Fibroblast of peridontal ligament (primary cell): ENCODE measurements at regions not wholly inside any gene's neighbourhood (a gene's known extent, or its start where the extent isn't known, plus 50 kb on each side); places are given as distances from the start of the nearest gene placed in this dataset.
A peak's percentile ranks its signal among the peaks of the same experiment; 100 is the strongest.

ENCODE experiments used
- DNase-seq: peaks from one replicate; pipeline ENCODE4 v3.0.0-alpha.2; 2010; ENCODE audit errors: extremely low read depth

DNA sequence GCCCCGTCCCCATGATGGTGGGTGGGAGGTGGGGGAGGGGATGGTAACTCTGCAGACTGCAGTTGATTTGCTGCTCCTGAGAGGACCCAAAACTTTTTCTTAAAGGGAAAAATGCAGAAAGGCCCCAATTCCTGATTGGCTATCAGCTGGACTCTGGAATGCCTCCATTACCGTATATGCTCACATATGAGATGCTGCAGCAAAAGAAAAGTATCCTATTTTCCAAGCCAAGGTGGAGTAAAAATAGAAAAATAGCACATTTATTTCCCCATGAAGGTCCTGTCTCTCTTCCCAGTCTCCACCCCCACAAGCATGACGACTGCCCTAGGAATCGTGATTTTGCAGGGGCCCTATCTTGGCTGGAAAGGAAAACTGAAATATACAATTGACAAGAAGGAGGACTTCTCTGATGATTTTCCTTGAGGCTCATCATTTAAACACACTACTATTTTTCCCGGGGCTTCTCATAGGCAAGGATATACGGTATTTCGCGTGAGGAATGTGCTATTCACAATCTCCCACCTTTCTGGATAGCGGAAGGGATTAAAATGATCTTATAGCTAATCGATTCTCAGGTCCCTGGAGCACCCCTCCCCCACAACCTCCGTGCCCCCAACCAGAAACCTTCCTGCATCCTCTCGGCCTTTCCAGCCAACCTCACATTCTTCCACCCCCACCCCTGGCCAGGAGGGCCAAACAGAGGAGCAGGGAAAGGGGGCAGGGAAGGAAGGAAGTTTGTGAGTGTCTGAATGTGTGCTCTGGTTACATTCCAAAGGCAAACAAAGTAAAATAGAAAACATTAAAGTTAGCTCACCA, 138.9 kb upstream of the CCND2 start:
- DNase-seq: no peak

DNA sequence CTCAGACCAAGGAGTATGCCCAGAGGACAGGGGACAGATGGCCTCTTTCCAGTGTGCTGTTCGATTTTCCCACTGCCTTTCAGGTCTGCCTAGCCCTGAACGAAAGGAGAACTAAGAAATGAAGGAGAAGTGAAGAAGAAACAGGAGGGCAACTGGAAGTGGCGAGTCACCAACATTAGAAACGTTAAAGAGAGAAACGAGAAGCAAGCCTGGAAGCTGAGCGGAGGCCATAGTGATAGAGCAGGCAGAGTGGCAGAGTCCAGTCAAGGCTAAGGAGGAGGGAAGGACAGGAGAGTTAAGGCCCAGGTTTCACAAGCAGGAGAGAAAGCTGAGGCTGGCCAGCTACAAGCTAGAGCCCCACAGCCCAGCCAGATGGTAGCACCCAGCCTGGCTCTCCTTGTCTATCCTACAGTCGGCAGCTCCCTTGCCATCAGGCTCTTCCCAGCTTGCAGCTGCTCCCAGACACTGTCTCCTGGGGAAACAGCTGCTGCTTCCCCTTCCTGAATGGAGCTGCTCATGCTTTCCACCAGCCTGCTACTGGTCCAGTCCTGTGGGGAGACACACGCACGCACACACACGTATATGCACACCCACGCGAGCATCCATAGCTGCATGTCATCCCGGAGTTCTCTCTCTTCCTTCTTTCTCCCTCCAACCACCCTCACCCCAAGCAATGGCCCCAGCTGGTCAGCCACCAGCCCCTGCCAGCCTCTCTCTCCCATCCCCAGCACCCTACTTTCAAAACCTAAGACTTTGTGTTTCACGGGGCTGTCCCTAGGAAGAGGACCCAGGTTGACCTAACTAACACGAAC, 139.7 kb upstream of the CCND2 start:
- no peak for DNase-seq

DNA sequence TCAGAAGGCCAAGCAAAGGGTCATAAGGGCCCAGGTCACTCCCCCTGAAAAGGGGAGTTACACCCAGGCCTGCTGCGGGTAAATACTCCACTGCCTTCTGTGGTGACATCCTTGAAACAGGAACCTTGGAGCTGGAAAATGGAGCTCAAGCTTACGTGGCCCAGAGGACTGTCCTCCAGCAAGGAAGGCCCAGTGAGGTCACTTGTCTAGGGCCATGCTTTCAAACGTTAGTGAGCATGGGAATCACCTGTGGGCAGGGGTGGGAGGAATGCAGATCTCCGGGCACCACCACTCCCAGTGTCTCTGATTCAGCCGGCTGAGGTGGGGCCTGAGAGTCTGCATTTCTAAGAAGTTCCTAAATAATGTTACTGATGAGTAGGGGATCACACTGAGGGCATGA, 140.5 kb upstream of the CCND2 start:
- DNase-seq: no peak

DNA sequence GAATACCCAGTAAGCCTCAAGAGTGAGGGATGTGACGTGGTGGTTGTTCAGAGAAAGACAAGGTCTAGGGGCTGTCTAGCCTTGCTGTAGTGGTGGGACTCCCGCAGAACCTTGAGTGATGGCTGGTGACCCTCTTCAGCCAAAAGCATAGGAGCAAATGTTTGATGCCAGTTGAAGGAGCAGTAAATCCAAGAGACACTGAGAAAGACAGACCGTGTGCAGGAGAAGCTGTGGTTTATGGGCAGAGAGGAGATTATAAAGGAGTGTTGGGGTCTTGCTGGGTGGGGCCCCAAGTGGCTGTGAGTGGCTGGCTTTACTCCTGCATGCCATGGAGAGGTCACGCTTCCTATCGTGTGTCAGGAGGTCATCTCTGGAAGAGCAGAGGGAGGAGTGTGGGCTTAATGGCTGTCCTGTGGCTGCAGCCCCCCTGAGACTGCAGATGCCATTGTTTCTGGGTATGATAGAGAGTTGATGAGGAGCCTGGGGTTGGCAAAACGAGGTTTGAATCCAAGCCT, 152.0 kb upstream of the CCND2 start:
- no peak for DNase-seq

DNA sequence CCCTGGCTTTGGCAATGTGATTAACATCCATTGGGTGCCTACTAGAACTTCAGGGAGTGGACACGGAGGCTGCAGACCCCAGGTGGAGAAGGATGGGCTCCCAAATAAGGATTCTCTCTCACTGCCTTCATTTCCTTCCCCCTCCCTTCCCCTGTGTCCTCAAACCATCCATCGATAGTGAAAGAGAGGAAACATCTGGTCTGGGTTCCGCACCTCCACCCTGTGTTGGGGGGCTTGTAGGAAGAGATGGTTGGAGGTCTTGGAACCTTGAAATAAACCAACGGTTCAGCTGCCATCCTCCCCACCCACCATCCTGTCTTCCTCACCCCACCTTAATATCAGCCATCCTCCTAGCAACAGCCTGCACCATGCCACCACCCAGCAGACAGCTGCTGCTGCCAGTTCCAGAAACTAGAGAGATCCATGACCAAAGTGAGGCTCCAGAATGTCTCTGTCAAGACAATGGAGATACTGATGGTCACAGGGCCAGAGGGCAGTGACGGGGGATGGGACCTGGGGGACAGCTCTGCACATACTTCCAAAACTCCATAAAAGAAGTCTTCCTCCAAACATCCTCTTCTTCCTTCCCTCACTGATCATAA, 153.1 kb upstream of the CCND2 start:
- no peak for DNase-seq

DNA sequence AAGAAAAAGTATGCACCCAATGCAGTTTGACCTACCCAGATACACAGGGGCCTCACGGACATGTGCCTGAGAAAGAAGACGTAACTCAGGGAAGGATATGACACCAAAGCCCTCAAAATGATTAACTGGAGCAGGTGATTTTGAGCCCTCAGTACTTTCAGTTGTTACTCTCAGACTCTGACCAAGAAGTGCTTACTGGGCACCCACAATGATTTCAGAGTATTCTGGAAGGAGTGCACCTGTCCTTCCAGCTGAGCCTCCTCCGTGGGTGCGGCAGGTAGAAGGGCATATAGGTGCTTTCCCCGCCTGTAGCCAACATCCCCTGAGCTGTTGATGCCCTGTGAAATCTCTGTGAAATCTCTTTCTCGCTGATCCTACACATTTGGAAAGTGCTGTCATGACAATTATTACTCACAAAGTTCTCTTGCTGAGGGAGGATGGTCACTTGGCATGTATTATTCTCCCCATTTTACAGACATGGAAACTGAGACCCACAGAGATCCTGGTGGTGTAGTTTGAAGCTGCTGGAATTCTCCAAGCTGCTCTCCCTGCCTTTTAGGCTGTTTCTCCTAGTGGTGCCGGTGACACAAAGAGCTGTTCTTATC, 154.3 kb upstream of the CCND2 start:
- DNase-seq: no peak

DNA sequence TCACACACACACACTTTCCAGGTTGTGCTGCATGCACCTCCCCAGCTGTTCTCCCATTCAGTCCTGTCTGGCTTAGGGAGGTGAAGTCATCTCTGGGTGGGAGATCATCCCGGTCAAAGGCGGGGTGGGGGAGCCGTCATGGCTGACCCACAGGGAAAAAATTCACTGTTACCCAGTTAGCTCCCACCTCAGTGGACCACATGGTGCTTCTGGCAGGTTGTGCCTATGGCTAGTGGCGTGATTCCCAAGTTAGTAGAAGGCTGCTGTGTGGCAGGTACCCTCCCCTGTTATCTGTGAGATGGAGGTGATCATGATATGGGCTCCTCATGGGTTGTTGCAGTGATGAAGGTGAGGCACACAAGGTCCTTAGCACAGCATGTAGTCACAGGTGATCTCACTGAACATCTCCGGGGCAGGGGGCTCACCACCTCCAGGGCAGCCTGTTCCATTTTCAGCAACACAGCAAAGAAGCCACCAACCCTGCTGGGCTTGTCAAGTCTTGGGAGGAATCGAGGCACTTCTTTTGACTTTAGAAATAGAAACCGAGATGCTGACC, 154.9 kb upstream of the CCND2 start:
- DNase-seq: no peak

DNA sequence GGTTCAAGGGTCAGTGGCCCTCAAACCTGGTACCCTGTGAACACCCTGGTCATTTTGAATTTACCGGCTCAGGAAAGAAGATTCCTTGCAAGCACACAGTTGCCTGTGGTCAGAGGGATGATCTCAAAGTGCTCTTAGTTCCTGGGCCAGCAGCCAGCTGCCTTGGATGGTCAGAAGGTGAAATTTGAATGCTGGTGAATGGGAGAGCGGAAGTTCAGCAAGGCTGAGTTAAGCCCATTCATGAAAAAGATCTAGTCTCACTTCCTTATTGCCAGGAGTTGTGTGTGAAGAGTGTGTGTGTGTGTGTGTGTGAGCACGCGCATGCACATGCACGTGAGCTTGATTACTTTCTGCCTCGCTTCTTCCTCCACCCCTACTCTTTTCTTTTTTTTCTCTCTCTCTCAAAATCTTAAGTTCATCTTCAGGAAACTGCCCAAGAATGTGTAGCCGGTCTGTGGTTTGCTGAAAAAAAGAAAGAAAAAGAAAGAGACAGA, 155.5 kb upstream of the CCND2 start:
- peak; percentile 6 for DNase-seq

DNA sequence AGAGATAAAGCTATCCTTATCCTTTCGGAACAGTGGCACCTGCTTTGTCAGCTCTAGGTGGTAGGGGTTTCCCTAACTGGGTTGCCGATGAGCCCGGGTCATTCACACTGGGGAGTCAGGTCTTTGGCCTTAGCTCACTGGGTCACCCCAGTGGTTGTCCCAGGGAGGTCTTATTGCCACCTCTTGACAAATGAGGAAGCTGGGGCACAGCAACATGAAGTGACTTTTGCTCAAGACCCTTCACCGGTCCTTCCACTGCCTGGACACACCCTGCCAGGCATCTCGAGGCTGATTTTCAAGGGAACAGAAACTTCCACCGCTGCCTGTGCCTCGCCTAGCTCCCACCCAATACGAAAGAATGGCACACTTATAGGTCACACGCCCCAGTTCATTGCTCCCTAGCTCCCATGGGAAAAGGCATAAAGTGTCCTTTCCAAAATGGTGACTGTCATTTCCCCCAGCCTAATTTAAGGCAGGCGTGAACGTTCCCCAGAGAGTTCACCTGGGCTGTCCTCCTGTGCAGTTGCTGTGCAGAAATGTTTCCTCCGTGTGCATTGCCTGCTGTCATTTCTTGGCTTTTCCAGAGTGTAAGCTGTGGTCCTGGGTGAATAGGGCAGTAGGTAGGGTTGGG, 156.1 kb upstream of the CCND2 start:
- no peak for DNase-seq

DNA sequence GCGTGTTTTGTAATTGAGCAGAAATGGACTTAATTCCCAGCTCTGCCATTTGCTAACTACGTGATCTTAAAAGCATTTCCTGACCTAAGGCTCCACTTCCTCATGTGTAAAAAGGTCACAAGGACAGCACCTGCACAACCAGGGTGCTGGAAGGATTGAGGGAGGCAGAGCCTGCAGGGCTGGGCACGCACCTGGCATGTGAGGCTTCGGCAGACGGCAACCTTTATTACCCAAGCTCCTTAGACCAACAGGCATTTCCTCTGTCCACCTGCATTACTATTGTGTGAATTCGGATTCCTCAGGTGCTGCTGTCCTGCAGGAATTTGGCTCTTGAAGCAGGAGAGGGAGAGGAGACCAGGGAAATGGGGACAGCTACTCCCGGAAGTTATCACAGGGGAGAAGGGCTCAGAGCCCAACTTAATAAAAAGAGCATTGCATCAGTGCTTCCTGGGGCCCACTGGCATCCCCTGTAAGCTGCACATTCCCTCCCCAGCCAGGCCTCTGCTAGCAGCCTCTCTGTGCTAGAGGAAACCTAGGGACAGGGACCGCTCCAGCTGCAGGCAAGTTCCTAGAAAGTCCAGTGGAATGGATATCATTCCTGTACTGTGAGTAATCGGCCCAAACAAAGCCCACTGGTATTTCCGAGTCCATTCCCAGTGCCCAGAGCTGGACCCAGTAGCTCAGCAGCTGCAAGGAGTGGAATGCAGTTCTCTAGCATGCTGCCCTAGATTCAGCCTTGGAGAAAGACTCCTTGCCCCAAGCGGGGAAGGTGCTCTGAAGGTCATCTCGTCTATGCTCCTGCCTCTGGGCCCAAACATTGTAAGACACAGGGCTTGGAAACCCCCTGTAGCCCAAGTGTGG, 157.1 kb upstream of the CCND2 start:
- DNase-seq: peak; percentile 42

DNA sequence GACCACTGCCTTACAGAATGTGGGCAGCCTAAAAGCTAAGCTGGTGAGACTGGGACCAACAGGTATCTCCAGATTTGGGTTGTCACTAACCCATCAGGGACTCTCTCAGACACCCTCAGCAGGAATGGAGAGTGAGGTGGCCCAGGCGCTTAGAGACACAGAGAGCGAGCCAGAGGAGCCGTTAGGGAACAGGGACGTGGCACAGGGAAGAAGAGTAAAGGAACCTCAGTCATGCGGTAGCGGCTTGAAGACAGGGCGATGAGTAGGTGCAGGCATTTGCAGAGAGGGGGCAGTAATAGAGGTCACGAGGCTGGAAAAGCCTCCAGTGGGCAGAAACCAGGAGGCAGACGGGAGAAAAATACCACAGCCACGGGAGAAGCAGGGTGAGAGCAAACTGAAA, 158.0 kb upstream of the CCND2 start:
- DNase-seq: no peak

DNA sequence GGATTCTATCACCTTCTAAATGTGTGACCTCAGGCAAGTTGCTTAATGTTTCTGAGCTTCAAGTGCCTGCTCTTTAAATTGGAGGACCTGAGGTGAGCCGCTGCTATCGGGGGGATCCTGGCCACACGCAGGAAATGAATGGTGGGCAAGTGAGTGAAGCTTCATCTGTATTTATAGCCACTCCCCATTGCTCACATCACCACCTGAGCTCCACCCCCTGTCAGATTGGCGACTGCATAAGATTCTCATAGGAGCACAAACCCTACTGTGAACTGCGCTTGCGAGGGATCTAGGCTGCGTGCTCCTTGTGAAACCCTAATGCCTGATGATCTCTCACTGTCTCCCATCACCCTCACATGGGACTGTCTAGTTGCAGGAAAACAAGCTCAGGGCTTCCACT, 158.6 kb upstream of the CCND2 start:
- DNase-seq: no peak

DNA sequence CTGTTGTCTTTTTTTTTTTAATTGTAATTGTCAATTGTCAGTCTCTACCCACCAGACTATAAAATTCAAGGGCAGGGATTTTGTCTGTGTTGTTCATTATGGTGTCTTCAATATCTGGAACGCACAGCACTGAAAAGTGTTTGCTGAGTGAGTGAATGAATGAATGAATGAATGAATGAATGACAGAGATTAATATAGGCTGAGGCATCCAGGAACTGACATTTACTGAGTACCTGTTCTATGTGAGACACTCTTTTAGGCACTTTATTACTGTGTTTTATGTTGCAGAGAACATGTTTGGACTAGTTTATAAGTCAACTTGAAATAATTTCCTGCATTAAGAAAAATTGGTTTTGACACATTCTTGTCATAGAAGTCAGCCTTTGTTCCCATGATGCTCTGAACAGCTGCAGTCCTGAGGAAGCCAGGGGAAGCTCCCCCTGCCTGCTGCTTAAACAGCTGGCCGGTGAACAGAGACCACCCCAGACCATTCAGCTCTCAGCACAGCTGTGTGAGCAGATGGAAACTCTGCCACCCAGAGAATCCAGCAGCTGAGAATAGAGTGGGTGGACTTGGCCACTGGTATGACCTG, 160.7 kb upstream of the CCND2 start:
- DNase-seq: no peak

DNA sequence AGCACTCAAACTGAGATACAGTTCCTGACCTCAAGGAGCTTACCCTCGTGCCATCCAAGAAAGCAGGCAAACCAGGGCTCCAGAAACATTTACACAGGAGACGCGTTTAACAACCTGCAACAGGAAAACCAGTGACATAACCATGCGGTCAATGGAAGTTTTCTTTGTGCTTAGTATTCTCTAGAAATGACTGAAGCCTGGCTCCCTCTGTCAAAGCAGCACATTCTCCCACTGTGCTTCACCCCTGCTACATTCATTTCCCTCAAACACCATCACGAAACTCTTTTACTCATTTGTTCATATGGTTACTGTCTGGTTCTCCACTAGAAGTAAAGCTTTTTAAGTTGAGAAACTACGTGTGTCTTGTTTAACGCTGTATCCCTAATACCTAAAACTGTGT, 161.3 kb upstream of the CCND2 start:
- DNase-seq: no peak

DNA sequence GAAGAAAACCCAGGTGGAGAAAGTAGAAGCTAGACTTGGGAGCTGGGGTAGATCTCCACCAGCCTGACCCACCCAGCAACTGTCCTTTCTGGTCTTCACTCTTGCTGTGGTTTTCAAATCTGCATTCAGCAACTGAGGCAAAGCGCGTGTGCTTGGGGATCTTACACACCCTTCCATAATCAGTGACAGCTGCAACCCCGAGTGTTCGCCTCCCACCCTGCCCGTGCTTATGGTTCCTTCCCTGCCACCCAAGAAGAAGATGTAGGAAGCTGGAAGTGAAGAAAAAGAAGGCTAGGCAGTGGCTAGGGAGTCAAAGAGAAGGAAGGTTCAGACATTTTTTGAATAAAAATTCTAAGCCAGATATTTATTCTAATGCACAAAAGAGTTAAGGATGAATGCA, 162.6 kb upstream of the CCND2 start:
- DNase-seq: no peak

DNA sequence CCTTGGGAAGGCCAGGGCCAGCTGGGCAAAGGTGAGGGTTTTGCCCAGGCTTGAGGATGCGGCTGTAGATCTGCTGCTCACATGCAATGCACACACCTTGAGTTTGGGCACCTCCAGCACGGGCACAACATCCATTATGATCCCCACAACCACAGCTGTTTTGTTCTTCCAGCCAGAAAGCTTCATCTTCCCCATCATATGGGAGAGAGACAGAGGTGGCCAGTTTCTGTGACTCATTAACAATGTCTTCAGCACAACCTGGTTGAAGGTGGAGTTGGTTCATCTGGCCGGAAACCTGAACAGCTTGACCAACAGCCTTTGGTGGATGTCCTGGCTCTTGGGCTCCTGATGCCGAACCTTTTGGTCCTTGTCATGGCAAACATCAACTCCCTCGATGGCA, 163.7 kb upstream of the CCND2 start:
- DNase-seq: no peak

DNA sequence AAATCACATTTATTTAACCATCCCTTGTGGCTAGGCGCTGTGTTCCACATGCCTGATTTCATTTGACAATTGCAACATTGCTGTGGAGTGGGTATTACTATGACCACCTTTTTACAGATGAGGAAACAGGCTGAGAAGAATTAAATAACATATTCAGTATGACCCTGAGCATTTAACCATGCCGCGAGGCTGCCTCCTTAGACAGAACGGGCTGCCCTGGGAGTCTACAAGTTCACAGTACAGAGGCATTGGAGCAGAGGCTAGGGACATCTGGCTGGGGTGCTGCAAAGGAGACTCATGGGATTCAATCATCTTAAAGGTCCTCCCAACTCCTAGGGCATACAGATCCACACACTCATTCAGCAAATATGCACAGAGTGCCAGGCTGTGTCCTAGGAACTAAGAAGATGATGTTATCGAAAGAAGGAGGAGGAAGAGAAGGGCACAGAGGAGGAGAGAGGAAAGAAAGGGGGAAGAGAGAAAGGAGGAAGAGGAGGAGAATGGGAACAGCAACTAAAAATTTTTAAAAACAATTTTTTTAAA, 164.7 kb upstream of the CCND2 start:
- DNase-seq: no peak

DNA sequence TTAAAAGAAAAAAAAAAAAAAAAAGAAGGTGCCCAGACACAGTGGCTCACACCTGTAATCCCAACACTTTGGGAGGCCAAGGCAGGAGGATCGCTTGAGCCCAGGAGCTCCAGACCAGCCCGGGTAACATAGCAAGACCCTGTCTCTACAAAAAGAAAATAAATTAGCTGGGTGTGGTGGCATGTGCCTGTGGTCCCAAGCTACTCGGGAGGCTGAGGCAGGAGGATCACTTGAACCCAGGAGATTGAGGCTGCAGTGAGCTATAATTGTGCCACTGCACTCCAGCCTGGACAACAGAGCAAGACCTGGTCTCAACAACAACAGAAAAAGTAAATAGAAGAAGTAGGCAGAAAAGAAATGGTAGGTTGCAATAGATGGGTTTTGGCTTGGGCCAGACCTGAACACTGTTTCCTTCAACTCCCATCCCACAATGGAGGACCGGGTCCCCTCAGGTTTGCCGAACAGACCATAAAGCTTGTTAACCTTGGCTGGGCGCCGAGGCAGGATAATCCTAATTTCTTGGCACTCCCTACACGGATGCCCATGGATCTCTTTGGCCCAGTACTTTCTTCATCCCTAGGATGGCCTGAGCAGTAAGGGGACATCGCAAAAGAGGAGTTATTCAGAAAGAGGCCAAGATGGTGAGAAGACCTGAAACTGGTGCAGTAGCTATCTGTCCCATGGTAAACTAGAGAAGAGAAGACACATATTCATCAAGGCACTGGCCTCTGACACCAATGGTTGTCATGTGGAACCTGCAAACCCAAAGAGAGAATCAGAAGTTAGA, 165.5 kb upstream of the CCND2 start:
- no peak for DNase-seq

DNA sequence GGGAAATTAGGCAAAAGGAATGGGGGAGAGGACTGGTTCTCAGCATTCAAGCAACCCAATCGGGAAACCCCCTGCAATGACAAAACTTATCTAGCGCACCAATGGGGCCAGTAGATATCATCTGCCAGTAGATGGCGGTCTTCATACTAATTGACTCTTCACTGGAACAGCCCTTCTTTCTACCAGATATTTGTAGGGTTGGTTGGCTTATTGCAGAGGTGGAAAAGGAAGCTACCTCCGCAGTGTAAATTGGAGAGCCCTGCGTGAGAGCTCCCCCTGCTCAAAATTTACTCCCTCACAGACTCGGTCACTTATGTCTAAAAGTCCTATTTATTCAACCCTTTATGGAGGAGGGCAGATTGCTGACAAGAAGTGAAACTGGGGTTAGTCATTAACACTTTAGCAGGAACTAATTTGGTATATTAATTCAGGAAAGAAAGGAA, 166.1 kb upstream of the CCND2 start:
- DNase-seq: peak; percentile 16
